Body of pancreas (tissue), 4 donors: ENCODE measurements at regions not wholly inside any gene's neighbourhood (a gene's known extent, or its start where the extent isn't known, plus 50 kb on each side); places are given as distances from the start of the nearest gene placed in this dataset.

Source experiments
- POLR2A ChIP-seq, 3 donors: fragments of 450-650 bp; IDR thresholded peaks; one replicate each; pipeline ENCODE4 v1.6.1; 2016; ENCODE audit warnings: antibody characterized with exemption in 3 of 3, mild to moderate bottlenecking in 2 of 3
- TF ChIP-seq, protein P1 (sequence below), 7 experiments: fragments of 450-650 bp in 4 of 7; fragments of 200-600 bp in 3 of 7; sonication (generic) in 3 of 7; IDR thresholded peaks; one replicate each; pipeline ENCODE4 v1.5.1; 2016 to 2019; ENCODE audit warnings: antibody characterized with exemption in 7 of 7

DNA sequence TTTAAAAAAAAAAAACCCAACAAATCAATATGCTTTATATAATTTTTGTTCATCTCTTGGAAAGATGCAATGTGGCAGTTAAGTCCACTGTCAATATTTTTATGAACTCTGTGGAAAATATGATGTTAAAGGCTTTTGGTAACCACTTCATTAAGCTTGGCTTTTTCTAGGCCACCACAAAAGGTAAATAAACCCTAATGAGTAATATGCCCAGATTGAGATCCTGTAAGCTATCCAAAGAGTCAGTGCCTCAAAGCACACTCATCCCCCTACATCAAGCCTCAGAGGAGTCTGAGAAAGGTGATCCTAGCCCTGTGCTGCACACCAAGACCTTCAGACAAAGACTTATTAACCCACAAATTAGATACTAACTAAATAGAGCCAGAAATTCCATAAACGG, 121.1 kb downstream of the CDC5L start:
- no peak for TF ChIP-seq POLR2A (IDR thresholded peaks at IDR 0.05)
- TF ChIP-seq, protein P1, sequence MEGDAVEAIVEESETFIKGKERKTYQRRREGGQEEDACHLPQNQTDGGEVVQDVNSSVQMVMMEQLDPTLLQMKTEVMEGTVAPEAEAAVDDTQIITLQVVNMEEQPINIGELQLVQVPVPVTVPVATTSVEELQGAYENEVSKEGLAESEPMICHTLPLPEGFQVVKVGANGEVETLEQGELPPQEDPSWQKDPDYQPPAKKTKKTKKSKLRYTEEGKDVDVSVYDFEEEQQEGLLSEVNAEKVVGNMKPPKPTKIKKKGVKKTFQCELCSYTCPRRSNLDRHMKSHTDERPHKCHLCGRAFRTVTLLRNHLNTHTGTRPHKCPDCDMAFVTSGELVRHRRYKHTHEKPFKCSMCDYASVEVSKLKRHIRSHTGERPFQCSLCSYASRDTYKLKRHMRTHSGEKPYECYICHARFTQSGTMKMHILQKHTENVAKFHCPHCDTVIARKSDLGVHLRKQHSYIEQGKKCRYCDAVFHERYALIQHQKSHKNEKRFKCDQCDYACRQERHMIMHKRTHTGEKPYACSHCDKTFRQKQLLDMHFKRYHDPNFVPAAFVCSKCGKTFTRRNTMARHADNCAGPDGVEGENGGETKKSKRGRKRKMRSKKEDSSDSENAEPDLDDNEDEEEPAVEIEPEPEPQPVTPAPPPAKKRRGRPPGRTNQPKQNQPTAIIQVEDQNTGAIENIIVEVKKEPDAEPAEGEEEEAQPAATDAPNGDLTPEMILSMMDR (IDR thresholded peaks at IDR 0.05), result no peak
